ENCODE measurements at regions not wholly inside any gene's neighbourhood (a gene's known extent, or its start where the extent isn't known, plus 50 kb on each side); places are given as distances from the start of the nearest gene placed in this dataset.

DNA sequence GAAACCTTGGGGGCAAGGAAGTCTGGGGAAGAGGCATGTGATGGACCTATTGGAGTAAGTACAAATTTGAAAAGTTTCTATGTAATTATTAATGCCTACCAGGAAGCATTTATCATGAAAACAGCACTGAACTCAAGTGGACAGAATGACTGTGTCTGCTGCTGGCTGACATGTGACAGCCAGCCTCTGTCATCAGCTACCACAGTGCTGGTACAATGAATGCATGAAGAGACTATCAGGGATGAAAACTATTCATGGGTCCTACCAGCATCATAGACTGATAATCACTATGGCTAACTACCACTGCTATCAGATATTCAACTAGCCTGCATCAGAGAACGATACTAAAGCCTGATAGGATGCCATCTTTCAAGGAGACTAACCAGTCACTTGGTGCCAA, 193.5 kb downstream of the RAP2B start:
- DNase-seq = no peak
- Histone ChIP-seq H3K4me1 (no peaks in the 10 kb centered on the region), H3K36me3 (no peaks in the 10 kb centered on the region), H3K27ac (no peak overlapping the region), H3K4me3 (no peak overlapping the region), H3K9me3 (no peaks in the 10 kb centered on the region), H3K9ac (ENCODE audit: low read depth in 2 of 2, low read length in 2 of 2) (no peak overlapping the region), H3K27me3 (no peaks in the 10 kb centered on the region)
- intact Hi-C loops (cut with DNase I) = no loop called here
- TF ChIP-seq, protein P1, sequence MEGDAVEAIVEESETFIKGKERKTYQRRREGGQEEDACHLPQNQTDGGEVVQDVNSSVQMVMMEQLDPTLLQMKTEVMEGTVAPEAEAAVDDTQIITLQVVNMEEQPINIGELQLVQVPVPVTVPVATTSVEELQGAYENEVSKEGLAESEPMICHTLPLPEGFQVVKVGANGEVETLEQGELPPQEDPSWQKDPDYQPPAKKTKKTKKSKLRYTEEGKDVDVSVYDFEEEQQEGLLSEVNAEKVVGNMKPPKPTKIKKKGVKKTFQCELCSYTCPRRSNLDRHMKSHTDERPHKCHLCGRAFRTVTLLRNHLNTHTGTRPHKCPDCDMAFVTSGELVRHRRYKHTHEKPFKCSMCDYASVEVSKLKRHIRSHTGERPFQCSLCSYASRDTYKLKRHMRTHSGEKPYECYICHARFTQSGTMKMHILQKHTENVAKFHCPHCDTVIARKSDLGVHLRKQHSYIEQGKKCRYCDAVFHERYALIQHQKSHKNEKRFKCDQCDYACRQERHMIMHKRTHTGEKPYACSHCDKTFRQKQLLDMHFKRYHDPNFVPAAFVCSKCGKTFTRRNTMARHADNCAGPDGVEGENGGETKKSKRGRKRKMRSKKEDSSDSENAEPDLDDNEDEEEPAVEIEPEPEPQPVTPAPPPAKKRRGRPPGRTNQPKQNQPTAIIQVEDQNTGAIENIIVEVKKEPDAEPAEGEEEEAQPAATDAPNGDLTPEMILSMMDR (IDR thresholded peaks at IDR 0.05) = no peak

DNA sequence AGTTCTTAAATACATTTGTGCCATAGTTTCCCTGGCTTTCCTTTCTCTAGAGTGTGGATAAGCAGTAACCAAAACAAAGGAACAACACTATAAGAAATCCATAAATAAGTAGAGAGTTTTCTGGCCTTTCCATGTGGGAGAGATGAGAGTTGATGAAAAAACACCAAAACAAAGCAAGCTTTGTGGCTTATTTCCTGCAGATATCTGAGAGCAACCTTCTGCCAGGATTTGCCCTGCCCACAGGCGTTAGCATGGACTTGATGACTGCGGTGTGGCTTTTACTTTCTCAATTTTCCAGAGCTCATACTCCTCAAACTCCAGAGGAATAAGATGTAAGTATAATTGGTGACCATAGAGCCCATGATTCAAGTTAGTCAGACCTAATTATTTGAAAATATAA, 194.9 kb downstream of the RAP2B start:
- Histone ChIP-seq H3K4me3 (no peak overlapping the region), H3K27me3 (no peaks in the 10 kb centered on the region), H3K36me3 (no peaks in the 10 kb centered on the region), H3K27ac (no peak overlapping the region), H3K4me1 (no peaks in the 10 kb centered on the region), H3K9me3 (no peaks in the 10 kb centered on the region), H3K9ac (ENCODE audit: low read depth in 2 of 2, low read length in 2 of 2) (no peak overlapping the region)
- TF ChIP-seq, protein P1 (IDR thresholded peaks at IDR 0.05) = no peak
- intact Hi-C loops (cut with DNase I) = no loop called here
- no peak for DNase-seq

DNA sequence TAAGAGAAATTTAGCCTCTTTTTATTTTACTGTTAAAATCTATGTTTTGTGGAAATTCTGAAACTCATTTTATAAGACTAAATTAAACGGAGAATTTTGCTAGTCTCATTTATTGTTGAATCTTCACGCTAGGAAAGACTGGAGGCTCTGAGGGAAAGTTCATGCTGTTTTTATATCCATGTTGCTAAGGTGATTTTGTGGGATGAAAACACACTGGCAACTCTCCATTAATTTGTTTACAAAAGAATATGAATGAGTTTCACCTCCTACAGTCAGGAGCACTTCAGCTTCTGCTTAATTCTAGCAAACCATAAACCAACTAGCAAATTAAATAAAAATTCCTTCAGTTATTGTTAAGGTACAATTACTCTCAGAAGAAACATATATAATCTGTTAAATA, 195.4 kb downstream of the RAP2B start:
- DNase-seq = no peak
- Histone ChIP-seq H3K4me1 (no peaks in the 10 kb centered on the region), H3K9me3 (no peaks in the 10 kb centered on the region), H3K9ac (ENCODE audit: low read depth in 2 of 2, low read length in 2 of 2) (no peak overlapping the region), H3K27ac (no peak overlapping the region), H3K27me3 (no peaks in the 10 kb centered on the region), H3K36me3 (no peaks in the 10 kb centered on the region), H3K4me3 (no peak overlapping the region)
- TF ChIP-seq, protein P1 (IDR thresholded peaks at IDR 0.05) = no peak
- intact Hi-C loops (cut with DNase I) = no loop called here

DNA sequence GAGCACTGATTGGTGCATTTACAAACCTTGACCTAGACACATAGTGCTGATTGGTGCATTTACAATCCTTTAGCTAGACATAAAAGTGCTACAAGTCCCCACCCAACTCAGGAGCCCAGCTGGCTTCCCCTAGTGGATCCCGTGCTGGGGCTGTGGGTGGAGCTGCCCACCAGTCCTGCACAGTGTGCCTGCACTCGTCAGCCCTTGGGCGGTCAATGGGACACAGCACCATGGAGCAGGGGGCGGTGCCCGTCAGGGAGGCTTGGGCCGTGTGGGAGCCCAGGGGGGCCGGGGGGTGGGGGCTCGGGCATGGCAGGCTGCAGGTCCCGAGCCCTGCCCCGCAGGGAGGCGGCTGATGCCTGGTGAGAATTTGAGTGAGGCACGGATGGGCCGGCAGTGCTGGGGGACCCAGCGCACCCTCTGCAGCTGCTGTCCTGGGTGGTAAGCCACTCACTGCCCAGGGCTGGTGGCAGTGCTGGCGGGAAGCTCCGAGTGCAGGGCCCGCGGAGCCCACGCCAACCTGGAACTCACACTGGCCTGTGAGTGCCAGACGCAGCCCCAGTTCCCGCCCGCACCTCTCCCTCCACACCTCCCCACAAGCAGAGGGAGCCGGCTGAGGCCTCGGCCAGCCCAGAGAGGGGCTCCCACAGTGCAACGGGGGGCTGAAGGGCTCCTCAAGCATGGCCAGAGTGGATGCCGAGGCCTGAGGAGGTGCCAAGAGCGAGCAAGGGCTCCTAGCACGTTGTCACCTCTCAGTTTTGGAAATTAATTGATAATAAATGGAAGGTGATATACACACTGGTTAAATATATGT, 207.7 kb downstream of the RAP2B start:
- intact Hi-C loops (cut with DNase I) = no loop called here
- no peak overlapping the region for H3K4me3 ChIP-seq
- no peak for DNase-seq
- H3K27ac ChIP-seq = no peak overlapping the region
- H3K27me3 ChIP-seq = no peaks in the 10 kb centered on the region
- TF ChIP-seq, protein P1 (IDR thresholded peaks at IDR 0.05) = no peak
- no peaks in the 10 kb centered on the region for H3K4me1 ChIP-seq
- H3K36me3 ChIP-seq = no peaks in the 10 kb centered on the region
- no peaks in the 10 kb centered on the region for H3K9me3 ChIP-seq
- no peak overlapping the region for H3K9ac ChIP-seq (ENCODE audit: low read depth in 2 of 2, low read length in 2 of 2)

- H3K36me3 ChIP-seq = no peaks in the 10 kb centered on the region
- no peak overlapping the region for H3K4me3 ChIP-seq
- H3K9ac ChIP-seq (ENCODE audit: low read depth in 2 of 2, low read length in 2 of 2) = no peak overlapping the region
- TF ChIP-seq, protein P1 (IDR thresholded peaks at IDR 0.05) = no peak
- no peak for DNase-seq
- no peaks in the 10 kb centered on the region for H3K4me1 ChIP-seq
- H3K27ac ChIP-seq = no peak overlapping the region
- H3K27me3 ChIP-seq = no peaks in the 10 kb centered on the region
- no peaks in the 10 kb centered on the region for H3K9me3 ChIP-seq
- intact Hi-C loops (cut with DNase I) = no loop called here
Observed at GRCh38 chr3:153370680-153371079, 208.7 kb downstream of the RAP2B start.

Data from colonic mucosa (tissue), 4 donors.